ENCODE measurements at regions not wholly inside any gene's neighbourhood (a gene's known extent, or its start where the extent isn't known, plus 50 kb on each side); places are given as distances from the start of the nearest gene placed in this dataset.

DNA sequence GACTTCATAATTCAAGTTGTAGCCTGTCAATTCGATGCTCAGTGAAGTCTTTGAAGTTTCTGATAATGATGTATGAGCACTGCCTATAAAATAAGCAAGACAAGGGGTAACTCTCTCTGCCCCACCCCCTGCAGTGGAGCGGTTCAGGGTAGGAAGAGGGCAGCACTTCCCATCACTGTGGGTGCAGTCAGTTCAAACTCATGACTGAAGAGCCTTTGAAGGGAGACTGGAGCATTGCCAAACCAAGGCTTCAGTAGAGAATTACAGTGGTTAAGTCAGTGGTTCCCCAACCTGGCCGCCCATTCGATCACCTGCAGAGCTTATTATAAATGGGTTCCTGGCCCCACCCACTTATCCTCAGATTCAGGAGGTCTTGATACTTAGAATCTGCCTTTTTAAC is 190.6 kb downstream of the SHQ1 start:
- Histone ChIP-seq H2BK12ac (ENCODE audit: low read depth, low read length) (no peak overlapping the region), H3K18ac (ENCODE audit: extremely low read depth, low read length) (no peak overlapping the region), H3K23me2 (ENCODE audit: low read depth, low read length) (no peaks in the 10 kb centered on the region), H3K36me3 (ENCODE audit: control insufficient read depth in 2 of 4, insufficient read depth in 4 of 4, low read length in 3 of 4) (no peaks in the 10 kb centered on the region), H3K14ac (ENCODE audit: insufficient read length) (no peak overlapping the region), H3K79me1 (ENCODE audit: low read depth, low read length) (no peaks in the 10 kb centered on the region), H3K4me1 (replicated peaks in 1 of 4; ENCODE audit: control insufficient read depth in 3 of 4, insufficient read depth in 4 of 4, low read length in 3 of 4) (peaks cover 0 to 2% (median 0%) of the 10 kb centered on the region in 4 experiments; a peak in 1 of 7 replicates), H3K27me3 (replicated peaks in 1 of 4; ENCODE audit: control insufficient read depth in 3 of 4, extremely low read depth in 1 of 4, insufficient read depth in 3 of 4, low read length in 3 of 4) (no peaks in the 10 kb centered on the region; a peak in 1 of 7 replicates), H3K23ac (ENCODE audit: insufficient read length) (no peak overlapping the region), H3K27ac (ENCODE audit: low read depth, low read length) (no peak overlapping the region), H3K4me3 (ENCODE audit: extremely low read depth in 1 of 4, insufficient read depth in 2 of 4, low read depth in 3 of 4, low read length in 4 of 4) (no peak overlapping the region), H2BK5ac (ENCODE audit: low read depth, low read length) (no peak overlapping the region), H4K5ac (ENCODE audit: insufficient read length, low read depth, low read length) (no peak overlapping the region), H3K4me2 (ENCODE audit: insufficient read depth in 1 of 2, low read depth in 2 of 2, low read length in 2 of 2) (no peak overlapping the region), H2AK5ac (ENCODE audit: low read depth, low read length) (no peak overlapping the region), H2AFZ (ENCODE audit: low read length) (no peak overlapping the region), H4K20me1 (replicated peaks in 1 of 2; ENCODE audit: control insufficient read depth in 1 of 2, insufficient read depth in 2 of 2, low read length in 2 of 2) (no peaks in the 10 kb centered on the region), H3K9ac (replicated peaks in 1 of 4; ENCODE audit: extremely low read depth in 1 of 4, low read depth in 3 of 4, low read length in 3 of 4) (no peak overlapping the region), H4K91ac (replicated peaks; ENCODE audit: insufficient read length, low read length) (no peak overlapping the region), H2BK20ac (ENCODE audit: low read length) (no peak overlapping the region), H3K9me3 (ENCODE audit: insufficient read depth in 2 of 2, low read depth in 1 of 2, low read length in 1 of 2) (no peaks in the 10 kb centered on the region), H3K79me2 (ENCODE audit: control insufficient read depth in 1 of 2, insufficient read depth in 2 of 2, low read length in 2 of 2) (no peaks in the 10 kb centered on the region), H3K56ac (replicated peaks; ENCODE audit: insufficient read length, low read depth, low read length) (no peak overlapping the region), H2BK15ac (ENCODE audit: low read length) (no peak overlapping the region), H4K8ac (ENCODE audit: extremely low read depth, insufficient read depth, low read length) (no peak overlapping the region; the same call in 1 of the 2 replicates), H2BK120ac (replicated peaks; ENCODE audit: low read depth, low read length) (no peak overlapping the region), H3K4ac (replicated peaks; ENCODE audit: insufficient read length, low read depth, low read length) (no peak overlapping the region)
- DNase-seq (ENCODE audit: low read depth in 1 of 2, low spot score in 2 of 2), result no peak
- POLR2A ChIA-PET (ENCODE audit: partially characterized antibody), result no interaction called here
- TF ChIP-seq SP2 (IDR thresholded peaks at IDR 0.05; ENCODE audit: low read length), result no peak
- no peak for TF ChIP-seq RBBP5 (IDR thresholded peaks at IDR 0.05; ENCODE audit: borderline replicate concordance, low read depth, low read length)
- no peak for TF ChIP-seq CEBPB (IDR thresholded peaks at IDR 0.05; ENCODE audit: low read depth, low read length)
- TF ChIP-seq SUZ12 (IDR thresholded peaks at IDR 0.05; ENCODE audit: low read length), result no peak
- TF ChIP-seq CBX5 (IDR thresholded peaks at IDR 0.05; ENCODE audit: low read depth, low read length), result no peak
- TF ChIP-seq BACH1 (IDR thresholded peaks at IDR 0.05; ENCODE audit: low read length), result no peak
- TF ChIP-seq POLR2AphosphoS5 (IDR thresholded peaks at IDR 0.05; ENCODE audit: low read depth, low read length), result no peak
- no peak for FAIRE-seq
- CTCF ChIA-PET (ENCODE audit: partially characterized antibody), result interaction anchor here (1.0 to 3.1 kb wide), 5 partner anchors 9 to 165 kb away, joined by 3 to 39 read pairs (median 4); no protein-coding TSS in a partner anchor
- WGBS, 2 experiments (ENCODE audit: extremely low coverage in 1 of 2, insufficient coverage in 1 of 2, insufficient read length in 1 of 2, insufficient replicate concordance in 2 of 2, low coverage in 1 of 2, low lambda C conversion rate in 2 of 2, missing lambda C conversion rate in 1 of 2), result 79% methylated on average over 4 of the region's 4 CpGs; no CpG with 5 or more reads in 1 of the 2 experiments

Measured in H1 (cell line).